ENCODE measurements at regions not wholly inside any gene's neighbourhood (a gene's known extent, or its start where the extent isn't known, plus 50 kb on each side); places are given as distances from the start of the nearest gene placed in this dataset.
"Not testable (repeated sequence)": the region's sequence is repeated elsewhere in the genome, so short reads cannot be mapped to it uniquely, and the experiment has no call there.

DNA sequence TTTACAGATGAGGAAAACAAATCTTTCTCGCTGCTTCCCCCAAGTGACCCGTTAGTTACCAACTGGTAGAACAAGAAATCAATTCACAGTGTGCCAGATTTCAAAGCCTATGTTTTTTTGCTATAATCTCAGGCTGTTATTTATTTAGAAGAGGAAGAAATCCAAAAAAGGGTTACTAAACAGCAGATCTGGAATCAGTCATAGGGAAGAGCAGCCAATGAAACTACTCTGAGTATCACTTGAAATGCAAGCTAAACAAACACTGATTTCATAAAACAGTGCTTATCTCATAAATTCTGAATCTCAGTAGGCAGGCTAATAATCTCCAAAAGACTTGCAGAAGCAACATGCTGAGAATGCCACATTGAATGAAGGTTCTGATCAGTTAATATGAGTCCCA lies 829.5 kb upstream of the ACO1 start:
- no peaks in the 10 kb centered on the region for H3K9me3 ChIP-seq
- no peaks in the 10 kb centered on the region for H3K36me3 ChIP-seq
- H3K27ac ChIP-seq, result no peak overlapping the region
- TF ChIP-seq, protein P1, sequence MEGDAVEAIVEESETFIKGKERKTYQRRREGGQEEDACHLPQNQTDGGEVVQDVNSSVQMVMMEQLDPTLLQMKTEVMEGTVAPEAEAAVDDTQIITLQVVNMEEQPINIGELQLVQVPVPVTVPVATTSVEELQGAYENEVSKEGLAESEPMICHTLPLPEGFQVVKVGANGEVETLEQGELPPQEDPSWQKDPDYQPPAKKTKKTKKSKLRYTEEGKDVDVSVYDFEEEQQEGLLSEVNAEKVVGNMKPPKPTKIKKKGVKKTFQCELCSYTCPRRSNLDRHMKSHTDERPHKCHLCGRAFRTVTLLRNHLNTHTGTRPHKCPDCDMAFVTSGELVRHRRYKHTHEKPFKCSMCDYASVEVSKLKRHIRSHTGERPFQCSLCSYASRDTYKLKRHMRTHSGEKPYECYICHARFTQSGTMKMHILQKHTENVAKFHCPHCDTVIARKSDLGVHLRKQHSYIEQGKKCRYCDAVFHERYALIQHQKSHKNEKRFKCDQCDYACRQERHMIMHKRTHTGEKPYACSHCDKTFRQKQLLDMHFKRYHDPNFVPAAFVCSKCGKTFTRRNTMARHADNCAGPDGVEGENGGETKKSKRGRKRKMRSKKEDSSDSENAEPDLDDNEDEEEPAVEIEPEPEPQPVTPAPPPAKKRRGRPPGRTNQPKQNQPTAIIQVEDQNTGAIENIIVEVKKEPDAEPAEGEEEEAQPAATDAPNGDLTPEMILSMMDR (IDR thresholded peaks at IDR 0.05), result no peak
- H3K27me3 ChIP-seq, result no peaks in the 10 kb centered on the region
- no peaks in the 10 kb centered on the region for H3K4me1 ChIP-seq
- intact Hi-C loops (cut with DNase I), result no loop called here
- no peak for DNase-seq
- no peak overlapping the region for H3K4me3 ChIP-seq
- no peak overlapping the region for H3K9ac ChIP-seq (ENCODE audit: low read depth in 2 of 2, low read length in 2 of 2)

DNA sequence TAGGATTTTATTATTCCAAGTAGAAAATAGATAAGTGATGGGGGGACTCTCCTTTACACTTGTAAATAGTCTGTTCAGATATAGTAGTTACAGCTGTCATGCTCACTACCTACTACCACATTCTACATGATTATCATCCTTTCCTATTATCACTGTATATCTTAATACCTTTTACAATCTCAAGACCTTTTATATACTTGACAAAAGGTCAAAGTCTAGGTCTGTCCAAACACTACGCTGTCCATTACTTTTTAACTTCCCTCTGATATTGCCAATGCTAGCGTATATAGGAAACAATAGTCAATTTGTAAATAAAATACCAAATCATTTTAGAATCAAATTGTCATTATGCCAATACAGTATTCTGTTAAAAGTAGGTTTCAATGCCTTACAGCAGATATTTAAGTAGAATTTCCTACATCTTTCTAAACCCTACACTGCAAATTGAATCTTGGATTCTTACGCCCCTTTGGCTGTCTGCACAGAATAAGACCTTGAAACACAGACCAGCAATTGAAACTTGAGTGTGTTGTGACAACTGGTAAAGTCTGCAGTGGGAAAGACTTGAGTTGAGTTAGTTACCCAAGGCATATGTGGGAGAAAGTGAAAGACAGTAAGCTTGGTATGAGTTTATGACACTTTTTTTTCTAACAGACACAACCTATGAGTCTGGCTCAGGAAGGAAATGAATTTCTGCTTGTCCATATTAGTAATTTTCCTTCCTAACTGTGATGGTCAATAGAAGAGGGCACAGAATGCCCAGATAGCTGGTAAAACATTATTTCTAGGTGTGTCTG lies 827.6 kb upstream of the ACO1 start:
- Histone ChIP-seq H3K27ac (no peak overlapping the region), H3K27me3 (no peaks in the 10 kb centered on the region), H3K9me3 (no peaks in the 10 kb centered on the region), H3K4me3 (no peak overlapping the region), H3K36me3 (no peaks in the 10 kb centered on the region), H3K9ac (ENCODE audit: low read depth in 2 of 2, low read length in 2 of 2) (no peak overlapping the region), H3K4me1 (no peaks in the 10 kb centered on the region)
- TF ChIP-seq, protein P1 (IDR thresholded peaks at IDR 0.05), result no peak
- intact Hi-C loops (cut with DNase I), result no loop called here
- DNase-seq, result no peak

DNA sequence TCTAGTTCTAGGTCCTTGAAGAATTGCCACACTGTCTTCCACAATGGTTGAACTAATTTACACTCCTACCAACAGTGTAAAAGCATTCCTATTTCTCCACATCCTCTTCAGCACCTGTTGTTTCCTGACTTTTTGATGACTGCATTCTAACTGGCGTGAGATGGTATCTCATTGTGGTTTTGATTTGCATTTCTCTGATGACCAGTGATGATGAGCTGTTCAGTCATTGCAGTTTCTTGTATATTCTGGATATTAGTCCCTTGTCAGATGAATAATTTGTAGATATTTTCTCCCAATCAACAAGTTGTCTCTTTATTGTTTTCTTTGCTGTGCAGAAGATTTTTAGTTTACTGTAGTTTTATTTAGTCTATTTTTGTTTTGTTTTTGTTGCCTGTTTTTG lies 812.3 kb upstream of the ACO1 start:
- H3K4me3 ChIP-seq; H3K27me3 ChIP-seq; H3K27ac ChIP-seq; DNase-seq; H3K36me3 ChIP-seq; H3K9me3 ChIP-seq; intact Hi-C loops (cut with DNase I); H3K9ac ChIP-seq (ENCODE audit: low read depth in 2 of 2, low read length in 2 of 2); H3K4me1 ChIP-seq: not testable (repeated sequence)

DNA sequence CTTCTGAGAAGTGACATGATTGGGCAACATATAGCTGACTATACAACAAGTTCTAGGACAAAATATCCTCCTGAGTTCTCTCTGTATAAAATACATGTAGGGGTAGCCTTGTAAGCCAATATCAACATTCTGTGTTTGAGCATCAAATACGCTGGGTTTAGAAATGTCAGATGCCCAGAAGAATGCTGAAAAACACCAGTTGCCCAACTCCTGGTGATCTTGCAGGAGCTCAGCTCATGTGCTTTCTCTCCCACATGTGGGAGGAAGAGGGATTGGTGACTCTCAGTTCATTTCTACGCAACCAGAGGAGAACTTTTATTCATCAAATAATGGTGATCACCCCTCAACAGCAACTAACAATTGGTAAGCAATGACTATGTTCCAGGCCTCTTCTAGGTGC lies 810.9 kb upstream of the ACO1 start:
- no peak for DNase-seq
- no peaks in the 10 kb centered on the region for H3K36me3 ChIP-seq
- no peak overlapping the region for H3K27ac ChIP-seq
- H3K4me3 ChIP-seq, result no peak overlapping the region
- no peak overlapping the region for H3K9ac ChIP-seq (ENCODE audit: low read depth in 2 of 2, low read length in 2 of 2)
- no peaks in the 10 kb centered on the region for H3K9me3 ChIP-seq
- H3K27me3 ChIP-seq, result no peaks in the 10 kb centered on the region
- TF ChIP-seq, protein P1 (IDR thresholded peaks at IDR 0.05), result no peak
- intact Hi-C loops (cut with DNase I), result no loop called here
- no peaks in the 10 kb centered on the region for H3K4me1 ChIP-seq

DNA sequence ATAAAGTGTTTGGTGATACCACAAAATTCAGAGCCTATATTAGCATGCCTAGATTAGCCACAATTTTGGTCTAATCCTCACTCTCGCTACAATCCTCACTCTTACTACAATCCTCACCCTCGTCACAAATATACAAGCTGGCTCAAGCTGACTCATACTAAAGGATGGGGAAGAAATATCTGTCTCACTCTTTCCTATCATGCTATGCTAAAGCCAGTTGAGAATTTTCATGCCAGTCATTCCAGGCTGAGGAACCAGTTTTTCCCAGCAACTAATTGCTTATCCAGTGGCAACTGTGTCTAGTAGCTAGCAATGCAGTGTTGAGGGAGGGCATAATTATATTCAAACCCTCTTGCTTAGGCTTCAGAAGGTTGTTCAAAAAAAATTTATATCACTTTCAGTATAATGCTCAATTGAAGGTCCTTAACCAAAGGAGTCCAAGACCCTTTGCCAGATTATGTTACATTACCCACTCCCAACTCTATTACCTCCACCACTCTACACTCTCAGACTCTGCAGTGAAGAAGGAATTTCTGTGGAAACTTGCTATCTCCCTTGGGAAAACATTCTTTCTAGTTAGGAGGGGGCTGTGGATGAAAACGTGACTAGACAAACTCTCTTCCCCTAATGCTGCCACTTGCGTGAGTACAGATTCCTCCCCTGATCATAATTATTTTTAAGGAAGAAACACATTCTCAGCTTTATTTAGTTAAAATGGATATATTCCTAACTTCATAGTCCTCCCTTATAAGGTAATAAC lies 810.3 kb upstream of the ACO1 start:
- intact Hi-C loops (cut with DNase I), result no loop called here
- no peak overlapping the region for H3K27ac ChIP-seq
- TF ChIP-seq, protein P1 (IDR thresholded peaks at IDR 0.05), result no peak

DNA sequence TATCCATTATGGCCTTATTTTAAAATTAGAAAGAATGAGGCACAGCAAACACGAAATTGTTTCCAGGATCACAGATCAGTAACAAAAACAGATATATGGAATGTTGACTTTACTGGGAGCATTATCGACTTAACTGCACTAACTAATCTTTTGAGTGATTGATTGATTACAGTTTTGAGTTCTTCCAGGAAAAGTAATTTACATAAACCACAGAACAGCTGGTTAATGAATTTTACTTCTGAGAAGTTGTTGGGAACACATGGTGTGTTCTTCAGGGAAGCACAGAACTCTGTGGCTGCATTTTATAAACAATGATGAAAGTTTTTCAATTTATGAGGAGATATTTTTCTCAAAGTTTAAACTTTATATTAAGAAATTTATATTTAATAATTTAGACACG lies 802.4 kb upstream of the ACO1 start:
- H3K4me1 ChIP-seq, result no peaks in the 10 kb centered on the region
- no peak overlapping the region for H3K27ac ChIP-seq
- H3K27me3 ChIP-seq, result no peaks in the 10 kb centered on the region
- TF ChIP-seq, protein P1 (IDR thresholded peaks at IDR 0.05), result no peak
- no peak for DNase-seq
- intact Hi-C loops (cut with DNase I), result no loop called here
- no peak overlapping the region for H3K9ac ChIP-seq (ENCODE audit: low read depth in 2 of 2, low read length in 2 of 2)
- H3K36me3 ChIP-seq, result no peaks in the 10 kb centered on the region
- H3K4me3 ChIP-seq, result no peak overlapping the region
- H3K9me3 ChIP-seq, result no peaks in the 10 kb centered on the region

More for the DNA sequence above, 810.3 kb upstream of the ACO1 start:
- Histone ChIP-seq H3K9ac (ENCODE audit: low read depth in 2 of 2, low read length in 2 of 2) (no peak overlapping the region), H3K9me3 (no peaks in the 10 kb centered on the region), H3K4me1 (no peaks in the 10 kb centered on the region), H3K36me3 (no peaks in the 10 kb centered on the region), H3K4me3 (no peak overlapping the region), H3K27me3 (no peaks in the 10 kb centered on the region)
- no peak for DNase-seq
